ENCODE measurements at regions not wholly inside any gene's neighbourhood (a gene's known extent, or its start where the extent isn't known, plus 50 kb on each side); places are given as distances from the start of the nearest gene placed in this dataset.

GRCh38 chr2:12035956-12036639 is 289.7 kb downstream of the LPIN1 start:
- no peaks in the 10 kb centered on the region for H3K36me3 ChIP-seq (ENCODE audit: insufficient read depth, low read length)
- no peaks in the 10 kb centered on the region for H4K20me1 ChIP-seq (ENCODE audit: insufficient read depth, low read length)
- H3K9me3 ChIP-seq (ENCODE audit: insufficient read depth, low read length, severe bottlenecking) = no peaks in the 10 kb centered on the region
- DNase-seq = no peak
- no peak overlapping the region for H3K4me2 ChIP-seq (ENCODE audit: insufficient read depth, low read length)
- no peaks in the 10 kb centered on the region for H3K27me3 ChIP-seq (ENCODE audit: insufficient read depth, low read length, poor library complexity)
- H2AFZ ChIP-seq (ENCODE audit: low read depth, low read length) = no peak overlapping the region
- no peaks in the 10 kb centered on the region for H3K79me2 ChIP-seq (ENCODE audit: insufficient read depth, low read length)
- no peak overlapping the region for H3K27ac ChIP-seq (ENCODE audit: low read length)
- no peaks in the 10 kb centered on the region for H3K4me1 ChIP-seq (ENCODE audit: insufficient read depth, low read length)
- no peak overlapping the region for H3K9ac ChIP-seq (ENCODE audit: low read depth, low read length)
- no peak for TF ChIP-seq CTCF (IDR thresholded peaks at IDR 0.05; ENCODE audit: borderline replicate concordance, extremely low read depth, low read length, poor library complexity, severe bottlenecking)
- TF ChIP-seq EZH2 (IDR thresholded peaks at IDR 0.05; ENCODE audit: borderline replicate concordance, low read depth, low read length, severe bottlenecking) = no peak
- H3K4me3 ChIP-seq (ENCODE audit: low read depth in 1 of 2, low read length in 2 of 2) = no peak overlapping the region
- no peak for ATAC-seq (ENCODE audit: insufficient read depth, low read depth)

DNA sequence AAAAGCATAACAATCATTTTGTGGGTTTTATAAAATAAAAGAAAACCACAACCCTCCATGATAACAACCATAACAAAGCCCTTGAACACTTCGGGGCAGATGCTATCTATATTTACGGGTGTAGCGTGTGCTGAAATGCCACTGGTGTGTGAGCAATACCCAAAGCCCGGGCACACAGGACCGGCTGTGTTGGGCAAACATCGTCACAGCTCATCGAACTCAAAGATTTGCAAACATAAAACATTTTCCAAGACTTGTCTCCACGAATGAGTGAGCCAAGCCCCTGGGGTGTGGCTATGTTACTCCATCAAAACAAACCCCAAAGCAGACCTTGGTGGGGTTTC is 290.2 kb downstream of the LPIN1 start:
- Histone ChIP-seq H3K79me2 (ENCODE audit: insufficient read depth, low read length) (no peaks in the 10 kb centered on the region), H3K4me1 (ENCODE audit: insufficient read depth, low read length) (no peaks in the 10 kb centered on the region), H3K9ac (ENCODE audit: low read depth, low read length) (no peak overlapping the region), H3K4me2 (ENCODE audit: insufficient read depth, low read length) (no peak overlapping the region), H3K36me3 (ENCODE audit: insufficient read depth, low read length) (no peaks in the 10 kb centered on the region), H3K4me3 (ENCODE audit: low read depth in 1 of 2, low read length in 2 of 2) (no peak overlapping the region), H3K27me3 (ENCODE audit: insufficient read depth, low read length, poor library complexity) (no peaks in the 10 kb centered on the region), H3K9me3 (ENCODE audit: insufficient read depth, low read length, severe bottlenecking) (no peaks in the 10 kb centered on the region), H4K20me1 (ENCODE audit: insufficient read depth, low read length) (no peaks in the 10 kb centered on the region), H2AFZ (ENCODE audit: low read depth, low read length) (no peak overlapping the region), H3K27ac (ENCODE audit: low read length) (no peak overlapping the region)
- no peak for TF ChIP-seq CTCF (IDR thresholded peaks at IDR 0.05; ENCODE audit: borderline replicate concordance, extremely low read depth, low read length, poor library complexity, severe bottlenecking)
- TF ChIP-seq EZH2 (IDR thresholded peaks at IDR 0.05; ENCODE audit: borderline replicate concordance, low read depth, low read length, severe bottlenecking) = no peak
- ATAC-seq (ENCODE audit: insufficient read depth, low read depth) (no peak; the same call in 2 of the 3 replicates), DNase-seq (no peak)

DNA sequence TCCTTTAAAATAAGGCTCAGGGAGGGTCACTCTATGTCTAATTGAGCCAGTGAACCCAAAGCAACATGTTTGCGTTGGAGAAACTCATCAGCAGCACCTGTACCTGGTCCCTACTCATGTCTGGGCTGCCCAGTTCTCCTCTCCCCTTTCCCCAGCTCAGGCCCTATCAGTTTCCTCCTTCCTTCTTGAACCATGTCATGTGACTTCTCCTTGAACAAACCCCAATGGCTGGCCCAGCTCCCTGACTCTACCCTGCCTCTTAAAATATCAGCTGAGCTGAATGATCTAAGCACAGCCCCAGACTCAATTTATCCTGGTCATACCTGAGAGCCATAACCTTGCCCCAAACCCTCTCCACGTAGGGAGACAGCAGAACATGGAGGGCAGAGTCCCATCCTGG is 290.9 kb downstream of the LPIN1 start:
- Histone ChIP-seq H3K27me3 (ENCODE audit: insufficient read depth, low read length, poor library complexity) (no peaks in the 10 kb centered on the region), H3K4me3 (ENCODE audit: low read depth in 1 of 2, low read length in 2 of 2) (no peak overlapping the region), H3K9me3 (ENCODE audit: insufficient read depth, low read length, severe bottlenecking) (no peaks in the 10 kb centered on the region), H2AFZ (ENCODE audit: low read depth, low read length) (no peak overlapping the region), H3K4me2 (ENCODE audit: insufficient read depth, low read length) (no peak overlapping the region), H3K27ac (ENCODE audit: low read length) (no peak overlapping the region), H3K36me3 (ENCODE audit: insufficient read depth, low read length) (no peaks in the 10 kb centered on the region), H3K4me1 (ENCODE audit: insufficient read depth, low read length) (no peaks in the 10 kb centered on the region), H3K9ac (ENCODE audit: low read depth, low read length) (no peak overlapping the region), H3K79me2 (ENCODE audit: insufficient read depth, low read length) (no peaks in the 10 kb centered on the region), H4K20me1 (ENCODE audit: insufficient read depth, low read length) (no peaks in the 10 kb centered on the region)
- no peak for TF ChIP-seq CTCF (IDR thresholded peaks at IDR 0.05; ENCODE audit: borderline replicate concordance, extremely low read depth, low read length, poor library complexity, severe bottlenecking)
- TF ChIP-seq EZH2 (IDR thresholded peaks at IDR 0.05; ENCODE audit: borderline replicate concordance, low read depth, low read length, severe bottlenecking) = no peak
- ATAC-seq (ENCODE audit: insufficient read depth, low read depth) (no peak), DNase-seq (no peak)
